Memory B cell (primary cell): ENCODE measurements at regions not wholly inside any gene's neighbourhood (a gene's known extent, or its start where the extent isn't known, plus 50 kb on each side); places are given as distances from the start of the nearest gene placed in this dataset.
A peak's percentile ranks its signal among the peaks of the same experiment; 100 is the strongest.

Source experiments
- ATAC-seq: fragments of 150-1000 bp; cut with Tn5 transposase; 2 replicates; pipeline ENCODE4 v1.10.0; 2021; ENCODE audit warnings: low read depth, mild to moderate bottlenecking, moderate library complexity
- DNase-seq, 2 donors: peaks; one replicate each; pipeline ENCODE4 v3.0.0; 2022; ENCODE audit warnings: low spot score in 2 of 2
- H3K27ac Mint-ChIP-seq: one replicate; pipeline ENCODE4 v1.8.0; 2022; ENCODE audit warnings: mild to moderate bottlenecking, moderate library complexity, mixed read lengths
- H3K27me3 Mint-ChIP-seq: one replicate; pipeline ENCODE4 v1.8.0; 2022; ENCODE audit warnings: mixed read lengths
- H3K36me3 Mint-ChIP-seq: one replicate; pipeline ENCODE4 v1.8.0; 2022; ENCODE audit warnings: mild to moderate bottlenecking, mixed read lengths
- H3K4me1 Mint-ChIP-seq: one replicate; pipeline ENCODE4 v1.8.0; 2022; ENCODE audit warnings: mixed read lengths
- H3K4me3 Mint-ChIP-seq: one replicate; pipeline ENCODE4 v1.8.0; 2022; ENCODE audit warnings: mild to moderate bottlenecking, moderate library complexity, mixed read lengths
- H3K9me3 Mint-ChIP-seq: one replicate; pipeline ENCODE4 v1.8.0; 2022; ENCODE audit warnings: mixed read lengths

- Mint-ChIP-seq H3K27ac (no peak overlapping the region), H3K36me3 (no peaks in the 10 kb centered on the region), H3K27me3 (peaks cover 2% of the 10 kb centered on the region), H3K4me3 (no peak overlapping the region), H3K9me3 (peaks cover 5% of the 10 kb centered on the region), H3K4me1 (no peaks in the 10 kb centered on the region)
- DNase-seq (no peak), ATAC-seq (no peak)
These were observed 160.4 kb downstream of the EFNB2 start for GRCh38 chr13:106375085-106375484.

GRCh38 chr13:106374631-106375030 lies 160.8 kb downstream of the EFNB2 start:
- DNase-seq (no peak), ATAC-seq (no peak)
- no peaks in the 10 kb centered on the region for H3K4me1 Mint-ChIP-seq
- no peak overlapping the region for H3K4me3 Mint-ChIP-seq
- no peak overlapping the region for H3K27ac Mint-ChIP-seq
- H3K36me3 Mint-ChIP-seq = no peaks in the 10 kb centered on the region
- peaks cover 5% of the 10 kb centered on the region for H3K9me3 Mint-ChIP-seq
- peaks cover 2% of the 10 kb centered on the region for H3K27me3 Mint-ChIP-seq

GRCh38 chr13:106373989-106374572 lies 161.4 kb downstream of the EFNB2 start:
- no peak overlapping the region for H3K27ac Mint-ChIP-seq
- no peaks in the 10 kb centered on the region for H3K4me1 Mint-ChIP-seq
- ATAC-seq = peak; percentile 55
- no peak for DNase-seq
- peaks cover 2% of the 10 kb centered on the region for H3K27me3 Mint-ChIP-seq
- no peaks in the 10 kb centered on the region for H3K36me3 Mint-ChIP-seq
- H3K4me3 Mint-ChIP-seq = no peak overlapping the region
- H3K9me3 Mint-ChIP-seq = peaks cover 5% of the 10 kb centered on the region

DNA sequence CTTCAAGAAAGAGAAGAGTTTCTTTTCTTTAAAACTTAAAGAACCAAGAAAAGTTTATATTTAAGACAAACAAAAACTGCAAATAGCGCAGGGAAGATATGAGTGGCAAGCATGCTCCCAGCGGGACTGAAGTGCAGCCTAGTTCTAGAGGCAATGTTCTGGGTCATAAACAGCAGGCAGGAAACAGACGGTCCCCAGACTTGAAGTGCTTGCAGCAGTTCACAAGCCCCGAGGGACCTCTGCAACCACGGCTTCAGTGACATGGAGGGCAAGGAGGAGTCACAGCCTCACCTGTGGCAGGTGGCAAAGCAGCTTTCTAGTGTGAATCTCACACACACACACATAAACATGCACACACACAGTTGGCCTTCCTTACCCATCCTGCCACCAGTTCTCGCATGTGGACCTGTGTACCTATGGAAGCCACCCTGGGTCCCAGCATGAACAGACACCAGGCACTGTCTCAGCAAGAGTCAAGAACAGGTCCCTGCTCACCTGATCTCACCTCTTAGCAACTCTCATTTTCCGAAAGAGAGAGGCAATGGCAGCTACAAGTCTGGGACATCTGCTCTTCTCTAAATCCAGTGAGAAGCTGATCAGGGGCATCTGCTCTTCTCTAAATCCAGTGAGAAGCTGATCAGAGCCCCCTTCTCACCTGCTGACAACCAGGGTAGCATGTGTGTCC lies 162.0 kb downstream of the EFNB2 start:
- Mint-ChIP-seq H3K9me3 (peaks cover 2% of the 10 kb centered on the region), H3K4me1 (no peaks in the 10 kb centered on the region), H3K36me3 (no peaks in the 10 kb centered on the region), H3K4me3 (no peak overlapping the region), H3K27me3 (peaks cover 2% of the 10 kb centered on the region), H3K27ac (no peak overlapping the region)
- DNase-seq (peak; percentile 4 to 12), ATAC-seq (peak; percentile 79)

DNA sequence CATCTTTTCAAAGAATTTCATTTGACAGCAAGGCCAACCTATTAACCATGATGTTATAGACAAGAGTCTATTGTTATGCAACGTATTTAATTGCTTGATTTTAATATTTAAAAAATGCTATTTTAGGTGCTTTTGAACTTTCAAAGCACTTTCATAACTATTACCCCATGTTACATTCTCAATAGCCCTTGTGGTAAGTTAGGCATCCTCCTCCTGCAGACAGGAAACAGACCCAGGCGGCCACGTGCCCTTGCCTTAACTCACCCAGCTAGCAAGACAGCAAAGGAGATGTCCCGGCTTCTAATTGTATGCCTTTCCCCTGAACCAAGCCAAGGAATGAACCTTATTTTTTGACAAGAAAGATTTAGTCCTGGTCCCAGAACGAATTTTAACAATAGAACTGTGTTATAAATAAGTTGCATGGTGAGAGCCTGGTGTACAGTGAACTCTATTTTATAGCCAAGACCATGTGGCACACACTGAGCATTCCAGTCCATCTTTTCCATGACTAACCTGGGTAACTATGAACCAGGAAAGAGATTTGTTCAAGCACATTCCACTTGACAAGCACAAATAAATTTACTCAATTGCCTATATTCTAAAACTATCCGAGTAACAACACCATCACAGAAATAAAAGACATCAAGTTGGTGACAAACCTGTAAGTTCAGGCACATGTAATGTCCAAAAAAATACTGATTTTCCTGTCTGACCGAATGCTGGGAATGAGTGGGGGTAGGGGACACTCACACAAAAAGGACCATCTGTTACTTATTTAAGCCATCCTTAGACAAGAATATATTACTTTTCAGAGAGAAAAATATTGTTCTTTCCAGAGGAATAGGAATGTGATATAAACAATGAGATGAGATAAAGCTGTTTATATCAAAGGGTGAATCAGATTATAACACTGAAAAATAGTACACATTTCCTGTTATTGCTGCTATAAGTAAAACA lies 163.0 kb downstream of the EFNB2 start:
- H3K27ac Mint-ChIP-seq = no peak overlapping the region
- H3K27me3 Mint-ChIP-seq = peaks cover 2% of the 10 kb centered on the region
- ATAC-seq (no peak), DNase-seq (no peak)
- H3K4me3 Mint-ChIP-seq = no peak overlapping the region
- no peaks in the 10 kb centered on the region for H3K4me1 Mint-ChIP-seq
- H3K9me3 Mint-ChIP-seq = peaks cover 2% of the 10 kb centered on the region
- no peaks in the 10 kb centered on the region for H3K36me3 Mint-ChIP-seq

DNA sequence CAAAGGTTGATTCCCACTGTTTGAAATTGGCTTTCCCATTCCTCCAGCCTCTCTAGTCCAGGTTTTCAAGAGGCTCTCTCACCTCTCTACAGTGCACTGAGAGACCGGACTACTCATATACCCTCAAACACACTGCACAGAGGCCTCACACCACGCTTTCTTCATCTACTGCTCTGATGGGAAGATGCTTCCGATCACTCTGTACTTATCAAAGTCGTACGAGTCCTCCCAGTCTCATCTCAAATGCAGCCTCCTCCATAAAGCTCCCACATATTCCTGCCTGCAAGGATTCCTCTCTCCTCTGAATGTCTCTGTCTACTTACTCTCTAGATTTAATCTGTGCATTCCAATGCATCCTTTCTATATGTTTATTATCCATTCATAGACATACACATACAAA lies 164.4 kb downstream of the EFNB2 start:
- Mint-ChIP-seq H3K27ac (no peak overlapping the region), H3K27me3 (peaks cover 2% of the 10 kb centered on the region), H3K4me1 (no peaks in the 10 kb centered on the region), H3K4me3 (no peak overlapping the region), H3K36me3 (no peaks in the 10 kb centered on the region), H3K9me3 (peaks cover 4% of the 10 kb centered on the region)
- no peak for DNase-seq
- ATAC-seq = no peak

DNA sequence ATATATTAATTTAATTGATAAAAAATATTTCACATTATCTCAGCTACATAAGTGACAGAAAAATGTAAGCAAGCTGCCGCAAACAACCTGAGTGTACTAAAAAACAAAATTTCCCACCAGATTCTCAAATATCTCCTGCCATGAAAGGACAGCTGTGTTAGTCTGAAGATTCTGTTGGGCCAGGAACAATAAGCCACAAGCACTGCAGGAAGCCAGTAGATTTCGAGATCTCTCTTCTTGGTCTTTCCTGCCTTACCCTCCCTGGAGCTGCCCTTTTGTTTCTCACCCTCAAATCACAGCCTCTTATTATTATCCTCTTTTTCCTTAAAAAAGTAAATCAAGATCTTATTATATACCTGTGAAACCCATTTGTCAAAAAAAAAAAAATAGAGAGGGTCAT lies 165.6 kb downstream of the EFNB2 start:
- Mint-ChIP-seq H3K4me1 (no peaks in the 10 kb centered on the region), H3K4me3 (no peak overlapping the region), H3K9me3 (peaks cover 6% of the 10 kb centered on the region), H3K36me3 (no peaks in the 10 kb centered on the region), H3K27me3 (peaks cover 2% of the 10 kb centered on the region), H3K27ac (no peak overlapping the region)
- no peak for DNase-seq
- ATAC-seq = no peak

DNA sequence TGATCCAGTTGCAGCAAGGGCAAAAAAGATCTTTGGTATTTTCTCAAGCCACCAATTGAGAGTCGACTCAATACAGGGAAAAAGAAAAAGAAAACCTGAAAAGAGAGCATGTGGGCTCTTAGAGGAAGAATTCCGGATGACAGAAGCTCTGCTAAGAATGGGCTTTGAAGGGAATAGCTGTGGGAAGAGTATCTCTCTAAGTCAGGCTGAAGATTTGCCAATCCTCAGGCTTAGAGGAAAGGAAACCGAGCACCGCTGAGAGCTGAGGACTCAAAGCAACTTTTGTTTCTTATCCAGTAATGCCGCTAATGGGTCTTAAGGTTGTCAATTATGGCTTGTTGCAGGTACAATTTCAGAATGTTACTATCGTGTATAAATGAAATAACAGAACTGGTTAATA lies 166.4 kb downstream of the EFNB2 start:
- peaks cover 2% of the 10 kb centered on the region for H3K27me3 Mint-ChIP-seq
- DNase-seq = no peak
- H3K36me3 Mint-ChIP-seq = no peaks in the 10 kb centered on the region
- no peak for ATAC-seq
- H3K27ac Mint-ChIP-seq = no peak overlapping the region
- no peak overlapping the region for H3K4me3 Mint-ChIP-seq
- H3K4me1 Mint-ChIP-seq = no peaks in the 10 kb centered on the region
- H3K9me3 Mint-ChIP-seq = peaks cover 6% of the 10 kb centered on the region

GRCh38 chr13:106367361-106367971 lies 168.0 kb downstream of the EFNB2 start:
- H3K27me3 Mint-ChIP-seq = peaks cover 2% of the 10 kb centered on the region
- no peak overlapping the region for H3K27ac Mint-ChIP-seq
- no peaks in the 10 kb centered on the region for H3K36me3 Mint-ChIP-seq
- DNase-seq (no peak), ATAC-seq (no peak)
- no peak overlapping the region for H3K4me3 Mint-ChIP-seq
- peaks cover 6% of the 10 kb centered on the region for H3K9me3 Mint-ChIP-seq
- H3K4me1 Mint-ChIP-seq = no peaks in the 10 kb centered on the region

GRCh38 chr13:106362707-106363106 lies 172.8 kb downstream of the EFNB2 start:
- Mint-ChIP-seq H3K27me3 (no peaks in the 10 kb centered on the region), H3K27ac (no peak overlapping the region), H3K9me3 (peaks cover 4% of the 10 kb centered on the region), H3K4me3 (no peak overlapping the region), H3K36me3 (no peaks in the 10 kb centered on the region), H3K4me1 (no peaks in the 10 kb centered on the region)
- no peak for ATAC-seq
- DNase-seq = no peak

DNA sequence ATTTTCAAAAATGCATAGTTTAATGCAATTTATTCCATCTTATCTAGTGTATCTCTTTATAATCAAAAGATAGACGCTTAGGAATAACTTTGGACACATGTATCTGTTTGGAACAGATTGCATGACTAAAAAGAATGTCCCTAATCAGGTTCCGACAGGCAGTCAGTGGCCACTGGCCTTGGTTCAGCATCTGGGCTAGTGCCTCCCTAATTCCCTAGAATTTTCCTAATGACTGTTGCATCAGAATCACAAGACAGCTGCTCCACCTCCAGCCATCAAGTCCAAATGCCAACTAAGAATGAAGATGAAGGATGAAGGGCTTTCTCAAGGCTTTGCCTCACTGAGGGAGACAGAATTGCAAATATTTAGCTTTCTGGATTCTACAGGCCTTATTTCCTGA lies 173.8 kb downstream of the EFNB2 start:
- Mint-ChIP-seq H3K27me3 (no peaks in the 10 kb centered on the region), H3K36me3 (no peaks in the 10 kb centered on the region), H3K4me1 (no peaks in the 10 kb centered on the region), H3K4me3 (no peak overlapping the region), H3K27ac (no peak overlapping the region), H3K9me3 (peaks cover 4% of the 10 kb centered on the region)
- ATAC-seq (no peak), DNase-seq (no peak)

DNA sequence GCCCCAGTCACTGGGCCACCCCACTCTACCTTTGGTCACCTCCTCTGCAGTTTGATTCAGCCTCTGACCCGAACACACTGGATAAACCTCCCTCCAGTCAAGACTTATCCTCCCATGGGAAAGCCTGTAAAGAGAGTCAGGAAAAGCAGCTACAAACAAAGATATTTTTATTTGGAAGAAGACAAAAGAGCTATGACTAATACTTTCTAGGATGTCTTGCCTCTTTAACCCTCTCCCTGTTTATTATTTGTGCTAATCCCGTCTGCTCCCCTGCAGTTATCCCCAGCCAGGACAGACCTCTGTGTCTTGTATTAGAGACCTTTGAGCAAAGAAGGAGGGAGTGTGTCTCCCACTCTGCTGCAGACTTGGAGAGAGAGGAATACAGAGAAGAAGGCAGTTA lies 178.3 kb downstream of the EFNB2 start:
- ATAC-seq = no peak
- H3K27ac Mint-ChIP-seq = no peak overlapping the region

DNA sequence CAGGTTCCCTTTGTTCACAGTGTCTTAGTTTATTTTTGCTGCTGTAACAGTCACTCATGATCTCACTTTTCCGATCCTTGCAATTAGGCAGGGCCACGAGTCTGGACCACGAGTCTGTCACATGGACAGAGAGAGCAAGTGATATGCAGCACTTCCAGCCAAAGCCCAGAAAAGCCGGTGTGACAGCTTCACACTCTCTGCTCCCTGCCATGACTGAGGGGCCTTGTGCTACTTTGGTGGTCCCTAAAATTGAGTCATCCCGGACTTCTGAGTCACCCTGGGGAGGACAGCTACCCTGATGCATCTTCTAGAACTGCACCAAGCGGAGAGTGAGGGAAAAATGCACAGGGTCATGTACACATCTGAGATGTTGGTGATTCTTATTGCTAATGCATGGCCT lies 179.6 kb downstream of the EFNB2 start:
- H3K4me1 Mint-ChIP-seq = no peaks in the 10 kb centered on the region

More for the DNA sequence above, 178.3 kb downstream of the EFNB2 start:
- H3K4me1 Mint-ChIP-seq = no peaks in the 10 kb centered on the region
- no peaks in the 10 kb centered on the region for H3K36me3 Mint-ChIP-seq
- no peaks in the 10 kb centered on the region for H3K9me3 Mint-ChIP-seq
- H3K27me3 Mint-ChIP-seq = no peaks in the 10 kb centered on the region
- no peak overlapping the region for H3K4me3 Mint-ChIP-seq
- no peak for DNase-seq

DNA sequence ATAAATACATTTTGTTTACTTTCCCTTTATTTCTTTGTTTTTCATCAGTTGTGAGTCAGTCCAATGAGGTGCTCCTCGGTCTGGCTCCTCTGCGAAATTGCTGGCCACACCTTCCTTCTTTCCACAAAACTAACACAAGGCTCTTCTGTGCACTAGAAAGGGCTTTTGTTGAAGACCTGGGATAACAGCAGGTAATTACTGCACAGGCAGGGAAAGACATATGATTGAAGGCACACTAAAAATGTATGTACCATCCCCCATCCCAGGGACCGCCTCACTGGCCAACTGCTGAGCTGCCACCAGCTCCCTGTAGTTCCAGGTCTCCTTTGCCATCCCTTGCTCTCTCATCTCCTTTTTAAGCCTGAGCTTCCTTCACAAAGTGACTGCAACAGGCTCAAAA lies 180.5 kb downstream of the EFNB2 start:
- no peak for DNase-seq
- Mint-ChIP-seq H3K4me3 (no peak overlapping the region), H3K4me1 (no peaks in the 10 kb centered on the region), H3K36me3 (no peaks in the 10 kb centered on the region), H3K9me3 (no peaks in the 10 kb centered on the region), H3K27ac (no peak overlapping the region), H3K27me3 (no peaks in the 10 kb centered on the region)
- no peak for ATAC-seq

More for the DNA sequence above, 179.6 kb downstream of the EFNB2 start:
- H3K27ac Mint-ChIP-seq = no peak overlapping the region
- ATAC-seq (no peak), DNase-seq (no peak)
- H3K4me3 Mint-ChIP-seq = no peak overlapping the region
- H3K9me3 Mint-ChIP-seq = no peaks in the 10 kb centered on the region
- H3K27me3 Mint-ChIP-seq = no peaks in the 10 kb centered on the region
- H3K36me3 Mint-ChIP-seq = no peaks in the 10 kb centered on the region
